Lower lobe of right lung (tissue), 2 donors: ENCODE measurements at regions not wholly inside any gene's neighbourhood (a gene's known extent, or its start where the extent isn't known, plus 50 kb on each side); places are given as distances from the start of the nearest gene placed in this dataset.

Experiments
- ATAC-seq, 2 donors: fragments of 200-7000 bp; cut with Tn5 transposase; one replicate each; pipeline ENCODE4 v1.9.1; 2020 to 2022; ENCODE audit warnings: mild to moderate bottlenecking in 2 of 2, moderate library complexity in 2 of 2
- DNase-seq: peaks from one replicate; pipeline ENCODE4 v3.0.0-alpha.2; 2020
- H3K27ac ChIP-seq: fragments of 200-600 bp; one replicate; pipeline ENCODE4 v1.8.0; 2022
- H3K27me3 ChIP-seq: fragments of 200-600 bp; one replicate; pipeline ENCODE4 v1.8.0; 2022; ENCODE audit warnings: low read depth
- H3K36me3 ChIP-seq: fragments of 200-600 bp; one replicate; pipeline ENCODE4 v1.8.0; 2022; ENCODE audit warnings: mild to moderate bottlenecking
- H3K4me1 ChIP-seq: fragments of 200-600 bp; one replicate; pipeline ENCODE4 v1.8.0; 2022
- H3K4me3 ChIP-seq: fragments of 200-600 bp; one replicate; pipeline ENCODE4 v1.8.0; 2022; ENCODE audit warnings: mild to moderate bottlenecking
- H3K9me3 ChIP-seq: fragments of 200-600 bp; one replicate; pipeline ENCODE4 v1.8.0; 2022
- intact Hi-C: fragments of 100-400 bp; cut with DNase I; formaldehyde crosslinking; loops from one replicate; pipeline ENCODE4 v1.11.0; 2022
- TF ChIP-seq, protein P1 (sequence below): fragments of 200-600 bp; IDR thresholded peaks from one replicate; pipeline ENCODE4 v1.8.0; 2022; ENCODE audit warnings: antibody characterized with exemption, mild to moderate bottlenecking
- donor health status: DM: no; HTN: yes; CAD: no; lungs with severe emphysema.

DNA sequence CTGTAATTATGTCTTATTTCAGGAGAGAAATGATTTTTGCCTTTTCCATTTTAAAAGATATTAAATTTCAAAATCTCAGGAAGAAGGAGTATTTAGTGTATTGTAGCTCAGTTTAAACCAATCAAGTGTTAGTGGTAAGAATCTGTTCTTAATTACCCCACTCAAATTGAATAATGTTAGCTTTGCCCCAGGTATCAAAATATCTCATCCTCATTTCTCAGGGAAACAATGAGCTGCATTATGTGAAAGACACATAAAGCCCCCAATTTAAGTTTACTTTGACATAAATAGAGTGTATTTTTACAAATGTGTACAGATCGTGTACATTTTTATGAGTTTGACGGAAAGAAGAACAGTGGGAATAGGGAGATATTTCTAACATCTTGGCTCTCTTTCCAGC lies 317.4 kb upstream of the RARB start:
- intact Hi-C loops: no loop called here
- TF ChIP-seq, protein P1, sequence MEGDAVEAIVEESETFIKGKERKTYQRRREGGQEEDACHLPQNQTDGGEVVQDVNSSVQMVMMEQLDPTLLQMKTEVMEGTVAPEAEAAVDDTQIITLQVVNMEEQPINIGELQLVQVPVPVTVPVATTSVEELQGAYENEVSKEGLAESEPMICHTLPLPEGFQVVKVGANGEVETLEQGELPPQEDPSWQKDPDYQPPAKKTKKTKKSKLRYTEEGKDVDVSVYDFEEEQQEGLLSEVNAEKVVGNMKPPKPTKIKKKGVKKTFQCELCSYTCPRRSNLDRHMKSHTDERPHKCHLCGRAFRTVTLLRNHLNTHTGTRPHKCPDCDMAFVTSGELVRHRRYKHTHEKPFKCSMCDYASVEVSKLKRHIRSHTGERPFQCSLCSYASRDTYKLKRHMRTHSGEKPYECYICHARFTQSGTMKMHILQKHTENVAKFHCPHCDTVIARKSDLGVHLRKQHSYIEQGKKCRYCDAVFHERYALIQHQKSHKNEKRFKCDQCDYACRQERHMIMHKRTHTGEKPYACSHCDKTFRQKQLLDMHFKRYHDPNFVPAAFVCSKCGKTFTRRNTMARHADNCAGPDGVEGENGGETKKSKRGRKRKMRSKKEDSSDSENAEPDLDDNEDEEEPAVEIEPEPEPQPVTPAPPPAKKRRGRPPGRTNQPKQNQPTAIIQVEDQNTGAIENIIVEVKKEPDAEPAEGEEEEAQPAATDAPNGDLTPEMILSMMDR: no peak
- no peak overlapping the region for H3K4me3 ChIP-seq
- no peaks in the 10 kb centered on the region for H3K4me1 ChIP-seq
- H3K36me3 ChIP-seq: no peaks in the 10 kb centered on the region
- no peaks in the 10 kb centered on the region for H3K9me3 ChIP-seq
- no peaks in the 10 kb centered on the region for H3K27me3 ChIP-seq
- ATAC-seq (no peak), DNase-seq (no peak)
- H3K27ac ChIP-seq: no peak overlapping the region

- intact Hi-C loops: no loop called here
- TF ChIP-seq, protein P1: no peak
These were observed 314.2 kb upstream of the RARB start for GRCh38 chr3:25113891-25114290.

GRCh38 chr3:25114532-25114931 lies 313.5 kb upstream of the RARB start:
- no peaks in the 10 kb centered on the region for H3K36me3 ChIP-seq
- TF ChIP-seq, protein P1: no peak
- no peaks in the 10 kb centered on the region for H3K9me3 ChIP-seq
- H3K4me1 ChIP-seq: no peaks in the 10 kb centered on the region
- intact Hi-C loops: no loop called here
- no peak overlapping the region for H3K27ac ChIP-seq
- H3K27me3 ChIP-seq: no peaks in the 10 kb centered on the region
- ATAC-seq: no peak
- DNase-seq: no peak
- no peak overlapping the region for H3K4me3 ChIP-seq

More at GRCh38 chr3:25113891-25114290, 314.2 kb upstream of the RARB start:
- H3K4me1 ChIP-seq: no peaks in the 10 kb centered on the region
- no peak for DNase-seq
- H3K4me3 ChIP-seq: no peak overlapping the region
- no peaks in the 10 kb centered on the region for H3K36me3 ChIP-seq
- H3K27ac ChIP-seq: no peak overlapping the region
- no peaks in the 10 kb centered on the region for H3K27me3 ChIP-seq
- H3K9me3 ChIP-seq: no peaks in the 10 kb centered on the region
- ATAC-seq: no peak

DNA sequence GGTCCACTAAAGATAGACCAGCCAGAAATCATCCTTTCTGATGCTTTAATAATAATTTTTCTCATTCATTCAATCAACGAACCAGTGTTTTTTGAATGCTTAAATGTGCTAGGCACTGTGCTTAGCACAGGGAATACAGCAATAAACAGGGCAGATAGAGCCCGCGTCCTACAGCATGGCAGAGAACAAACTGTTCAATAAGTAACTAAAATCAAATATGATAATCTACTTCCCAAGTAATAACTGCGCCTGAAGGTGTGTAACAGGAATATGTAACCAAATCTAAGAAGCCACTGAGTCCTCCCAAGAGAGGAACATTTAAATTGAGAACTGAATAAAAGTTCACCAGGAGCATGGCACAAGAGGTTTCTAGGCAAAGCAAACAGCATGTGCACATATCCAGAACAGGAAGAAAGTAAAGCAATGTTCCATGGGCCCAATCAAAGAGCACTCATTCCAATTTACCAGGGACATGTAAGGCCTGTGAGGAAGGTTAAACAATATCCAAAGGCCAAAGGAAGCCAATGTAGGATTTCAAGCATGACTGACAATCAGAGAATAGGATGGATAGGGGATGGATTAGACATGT lies 311.0 kb upstream of the RARB start:
- intact Hi-C loops: no loop called here
- TF ChIP-seq, protein P1: no peak
- no peak overlapping the region for H3K27ac ChIP-seq
- no peak overlapping the region for H3K4me3 ChIP-seq
- no peaks in the 10 kb centered on the region for H3K36me3 ChIP-seq
- H3K9me3 ChIP-seq: no peaks in the 10 kb centered on the region
- ATAC-seq (no peak), DNase-seq (no peak)
- no peaks in the 10 kb centered on the region for H3K4me1 ChIP-seq
- H3K27me3 ChIP-seq: no peaks in the 10 kb centered on the region

- Histone ChIP-seq H3K36me3 (no peaks in the 10 kb centered on the region), H3K27ac (no peak overlapping the region), H3K9me3 (no peaks in the 10 kb centered on the region), H3K4me3 (no peak overlapping the region), H3K4me1 (no peaks in the 10 kb centered on the region), H3K27me3 (no peaks in the 10 kb centered on the region)
- TF ChIP-seq, protein P1: no peak
- intact Hi-C loops: no loop called here
- DNase-seq: no peak
- ATAC-seq: no peak
These were observed 308.4 kb upstream of the RARB start for GRCh38 chr3:25119682-25120081.
